ENCODE measurements at regions not wholly inside any gene's neighbourhood (a gene's known extent, or its start where the extent isn't known, plus 50 kb on each side); places are given as distances from the start of the nearest gene placed in this dataset.

DNA sequence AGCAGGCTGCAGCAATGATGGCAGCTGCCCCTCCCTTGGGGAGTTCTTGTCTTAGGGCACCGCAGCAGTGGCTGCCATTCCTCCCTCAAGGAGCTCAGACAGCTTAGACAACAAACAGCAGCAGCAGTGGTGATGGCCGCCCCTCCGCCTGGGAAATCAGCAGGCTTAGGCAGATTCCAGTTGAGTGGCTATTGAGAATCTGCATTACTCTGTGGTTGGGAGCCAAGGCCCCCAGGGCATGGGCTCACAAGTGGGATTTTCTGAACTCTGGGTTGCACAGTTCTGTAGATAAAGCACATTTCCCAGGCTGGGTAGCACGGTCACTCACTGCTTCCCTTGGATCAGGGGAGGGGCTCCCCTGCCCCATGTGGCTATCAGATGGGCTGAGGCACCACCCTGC lies 1280.7 kb upstream of the TMPRSS15 start:
- no peak for DNase-seq (ENCODE audit: low read depth)
- Histone ChIP-seq H3K4me3 (ENCODE audit: low read depth, low read length) (no peak overlapping the region), H3K36me3 (ENCODE audit: control insufficient read depth, insufficient read depth, low read length) (no peaks in the 10 kb centered on the region), H3K27me3 (ENCODE audit: control insufficient read depth, insufficient read depth, low read length) (no peaks in the 10 kb centered on the region)
- TF ChIP-seq, protein P1, sequence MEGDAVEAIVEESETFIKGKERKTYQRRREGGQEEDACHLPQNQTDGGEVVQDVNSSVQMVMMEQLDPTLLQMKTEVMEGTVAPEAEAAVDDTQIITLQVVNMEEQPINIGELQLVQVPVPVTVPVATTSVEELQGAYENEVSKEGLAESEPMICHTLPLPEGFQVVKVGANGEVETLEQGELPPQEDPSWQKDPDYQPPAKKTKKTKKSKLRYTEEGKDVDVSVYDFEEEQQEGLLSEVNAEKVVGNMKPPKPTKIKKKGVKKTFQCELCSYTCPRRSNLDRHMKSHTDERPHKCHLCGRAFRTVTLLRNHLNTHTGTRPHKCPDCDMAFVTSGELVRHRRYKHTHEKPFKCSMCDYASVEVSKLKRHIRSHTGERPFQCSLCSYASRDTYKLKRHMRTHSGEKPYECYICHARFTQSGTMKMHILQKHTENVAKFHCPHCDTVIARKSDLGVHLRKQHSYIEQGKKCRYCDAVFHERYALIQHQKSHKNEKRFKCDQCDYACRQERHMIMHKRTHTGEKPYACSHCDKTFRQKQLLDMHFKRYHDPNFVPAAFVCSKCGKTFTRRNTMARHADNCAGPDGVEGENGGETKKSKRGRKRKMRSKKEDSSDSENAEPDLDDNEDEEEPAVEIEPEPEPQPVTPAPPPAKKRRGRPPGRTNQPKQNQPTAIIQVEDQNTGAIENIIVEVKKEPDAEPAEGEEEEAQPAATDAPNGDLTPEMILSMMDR (IDR thresholded peaks at IDR 0.05; ENCODE audit: insufficient read depth, low read length, poor library complexity, severe bottlenecking), result no peak

DNA sequence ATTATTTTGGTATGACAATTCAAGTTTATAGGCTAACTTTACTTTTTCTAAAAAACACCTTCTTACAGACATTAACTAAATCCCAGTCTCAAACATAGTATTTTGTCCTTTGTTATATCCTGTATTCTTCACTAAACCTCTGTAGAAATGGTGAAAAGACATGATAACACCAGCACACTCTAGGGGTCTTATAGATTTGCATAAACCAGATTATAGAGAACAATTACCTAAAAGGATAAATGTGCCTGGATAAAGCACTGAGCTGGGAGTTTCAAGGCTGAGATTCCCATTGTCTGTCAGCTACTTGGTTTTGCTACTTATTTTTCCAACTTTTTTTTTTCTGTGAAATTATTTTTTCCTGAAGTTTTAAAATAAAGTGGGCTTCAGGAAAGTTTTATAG lies 1288.6 kb upstream of the TMPRSS15 start:
- H3K4me3 ChIP-seq (ENCODE audit: low read depth, low read length), result no peak overlapping the region
- H3K36me3 ChIP-seq (ENCODE audit: control insufficient read depth, insufficient read depth, low read length), result no peaks in the 10 kb centered on the region
- H3K27me3 ChIP-seq (ENCODE audit: control insufficient read depth, insufficient read depth, low read length), result no peaks in the 10 kb centered on the region
- TF ChIP-seq, protein P1 (IDR thresholded peaks at IDR 0.05; ENCODE audit: insufficient read depth, low read length, poor library complexity, severe bottlenecking), result no peak
- DNase-seq (ENCODE audit: low read depth), result no peak

DNA sequence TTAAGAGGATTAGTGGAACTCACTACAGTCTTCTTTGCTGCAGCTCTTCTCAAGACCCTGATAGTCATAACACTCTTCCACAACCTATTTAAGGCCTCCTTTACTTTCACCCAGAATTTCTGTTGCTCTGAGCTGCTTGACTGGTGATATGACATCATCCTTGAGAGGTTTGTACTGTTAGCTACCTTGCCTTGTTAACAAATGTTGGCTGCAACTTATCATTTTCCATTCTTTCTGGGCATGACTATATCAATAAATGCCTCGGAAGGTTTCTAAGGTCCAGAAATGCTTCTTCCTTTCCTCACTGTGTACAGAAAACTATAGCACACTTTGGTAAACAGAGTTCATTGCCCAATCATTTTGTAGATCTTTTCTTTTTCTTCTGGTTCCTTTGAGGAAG lies 1292.2 kb upstream of the TMPRSS15 start:
- Histone ChIP-seq H3K27me3 (ENCODE audit: control insufficient read depth, insufficient read depth, low read length) (no peaks in the 10 kb centered on the region), H3K36me3 (ENCODE audit: control insufficient read depth, insufficient read depth, low read length) (no peaks in the 10 kb centered on the region), H3K4me3 (ENCODE audit: low read depth, low read length) (no peak overlapping the region)
- TF ChIP-seq, protein P1 (IDR thresholded peaks at IDR 0.05; ENCODE audit: insufficient read depth, low read length, poor library complexity, severe bottlenecking), result no peak
- no peak for DNase-seq (ENCODE audit: low read depth)

DNA sequence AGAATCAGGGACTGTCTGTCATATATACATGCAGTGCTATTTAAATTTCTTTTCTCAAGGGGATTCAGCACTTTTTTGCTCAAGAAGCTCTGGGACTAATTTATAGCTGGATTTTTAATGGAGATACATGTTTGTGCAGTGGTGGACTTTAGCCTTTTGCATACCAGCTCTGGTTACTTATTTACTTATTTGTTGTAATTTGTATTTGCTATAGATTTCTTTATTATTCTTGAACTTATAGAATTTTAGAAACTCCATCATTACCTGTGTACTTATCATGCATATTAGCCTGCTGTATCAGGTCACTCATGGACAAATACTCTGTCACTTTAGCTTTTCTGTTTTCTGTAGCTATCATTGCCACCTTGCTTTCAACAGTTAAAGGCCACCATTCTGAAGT lies 1296.9 kb upstream of the TMPRSS15 start:
- H3K27me3 ChIP-seq (ENCODE audit: control insufficient read depth, insufficient read depth, low read length), result no peaks in the 10 kb centered on the region
- TF ChIP-seq, protein P1 (IDR thresholded peaks at IDR 0.05; ENCODE audit: insufficient read depth, low read length, poor library complexity, severe bottlenecking), result no peak
- DNase-seq (ENCODE audit: low read depth), result no peak
- no peak overlapping the region for H3K4me3 ChIP-seq (ENCODE audit: low read depth, low read length)
- no peaks in the 10 kb centered on the region for H3K36me3 ChIP-seq (ENCODE audit: control insufficient read depth, insufficient read depth, low read length)

DNA sequence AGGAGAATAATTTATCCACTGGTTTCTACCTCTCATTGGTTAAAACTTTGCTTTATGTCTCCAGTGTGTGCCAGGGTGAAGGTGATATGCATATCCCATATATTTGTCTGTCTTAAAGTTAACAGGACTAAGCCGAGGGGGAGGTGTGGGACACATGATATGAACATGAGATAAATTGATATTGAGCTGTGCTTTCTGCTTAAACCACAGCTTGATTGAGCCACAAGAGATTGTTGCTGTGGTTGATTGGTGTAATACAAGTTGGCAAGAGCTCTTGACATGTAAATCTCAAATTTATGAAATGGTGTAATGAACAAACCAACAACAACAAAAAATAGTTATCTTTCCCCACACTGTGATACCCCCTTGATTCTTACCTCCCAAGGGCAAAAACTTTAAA lies 1295.5 kb upstream of the NCAM2 start:
- no peaks in the 10 kb centered on the region for H3K36me3 ChIP-seq (ENCODE audit: control insufficient read depth, insufficient read depth, low read length)
- TF ChIP-seq, protein P1 (IDR thresholded peaks at IDR 0.05; ENCODE audit: insufficient read depth, low read length, poor library complexity, severe bottlenecking), result no peak

DNA sequence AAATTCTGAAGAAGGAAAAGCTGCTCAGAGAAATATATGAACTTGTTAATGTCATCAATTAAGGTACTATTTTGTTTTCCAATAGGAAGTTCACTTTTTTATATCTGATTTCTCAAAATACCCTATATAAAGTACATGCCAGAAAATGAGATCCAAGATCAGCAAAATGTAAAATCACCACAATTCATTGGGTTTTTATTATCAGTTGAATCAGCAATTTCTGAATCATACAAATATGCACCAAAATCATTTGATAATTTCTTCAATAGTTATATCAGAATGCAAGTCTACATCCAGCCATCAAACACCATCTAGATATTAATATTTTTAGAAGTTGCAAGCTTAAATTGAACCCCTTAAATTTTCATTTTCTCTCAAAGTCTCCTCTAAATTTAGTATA lies 1293.4 kb upstream of the NCAM2 start:
- H3K36me3 ChIP-seq (ENCODE audit: control insufficient read depth, insufficient read depth, low read length), result no peaks in the 10 kb centered on the region
- DNase-seq (ENCODE audit: low read depth), result no peak
- TF ChIP-seq, protein P1 (IDR thresholded peaks at IDR 0.05; ENCODE audit: insufficient read depth, low read length, poor library complexity, severe bottlenecking), result no peak
- H3K4me3 ChIP-seq (ENCODE audit: low read depth, low read length), result no peak overlapping the region
- H3K27me3 ChIP-seq (ENCODE audit: control insufficient read depth, insufficient read depth, low read length), result no peaks in the 10 kb centered on the region

More for the DNA sequence above, 1295.5 kb upstream of the NCAM2 start:
- DNase-seq (ENCODE audit: low read depth), result no peak
- Histone ChIP-seq H3K27me3 (ENCODE audit: control insufficient read depth, insufficient read depth, low read length) (no peaks in the 10 kb centered on the region), H3K4me3 (ENCODE audit: low read depth, low read length) (no peak overlapping the region)
